HEK293T (cell line): ENCODE measurements at regions not wholly inside any gene's neighbourhood (a gene's known extent, or its start where the extent isn't known, plus 50 kb on each side); places are given as distances from the start of the nearest gene placed in this dataset.

ENCODE experiments used
- BHLHE40 ChIP-seq: fragments of 450-650 bp; IDR thresholded peaks from 2 replicates; pipeline ENCODE4 v1.6.1; 2016; ENCODE audit warnings: mild to moderate bottlenecking, moderate library complexity, borderline replicate concordance
- FOXA1 ChIP-seq: fragments of 450-650 bp; IDR thresholded peaks from 2 replicates; pipeline ENCODE4 v1.6.1; 2016; ENCODE audit warnings: mild to moderate bottlenecking
- LEF1 ChIP-seq: fragments of 450-650 bp; IDR thresholded peaks from 2 replicates; pipeline ENCODE4 v1.6.1; 2017; ENCODE audit warnings: mild to moderate bottlenecking, borderline replicate concordance
- PKNOX1 ChIP-seq: fragments of 450-650 bp; IDR thresholded peaks from 2 replicates; pipeline ENCODE4 v1.6.1; 2016
- SP1 ChIP-seq: fragments of 450-650 bp; IDR thresholded peaks from 2 replicates; pipeline ENCODE4 v1.6.1; 2017

GRCh38 chr10:44511601-44512000 is 126.7 kb upstream of the CXCL12 start:
- TF ChIP-seq SP1 = no peak
- TF ChIP-seq BHLHE40 = no peak
- TF ChIP-seq FOXA1 = no peak
- TF ChIP-seq PKNOX1 = no peak
- no peak for TF ChIP-seq LEF1
